IPS-11a (cell line): ENCODE measurements at regions not wholly inside any gene's neighbourhood (a gene's known extent, or its start where the extent isn't known, plus 50 kb on each side); places are given as distances from the start of the nearest gene placed in this dataset.
"Not testable (repeated sequence)": the region's sequence is repeated elsewhere in the genome, so short reads cannot be mapped to it uniquely, and the experiment has no call there.

ENCODE experiments used
- H3K4me3 ChIP-seq: one replicate; pipeline ENCODE4 v1.5.1; 2013; ENCODE audit warnings: low read depth, low read length, control low read depth

GRCh38 chr3:168977716-168978374 is 685.7 kb downstream of the MECOM start:
- H3K4me3 ChIP-seq = no peak overlapping the region

- H3K4me3 ChIP-seq = no peak overlapping the region
Observed at GRCh38 chr3:168976969-168977368, 686.5 kb downstream of the MECOM start.

- H3K4me3 ChIP-seq = no peak overlapping the region
Observed at GRCh38 chr3:168975576-168975975, 687.9 kb downstream of the MECOM start.

- H3K4me3 ChIP-seq = no peak overlapping the region
Observed at GRCh38 chr3:168974617-168975403, 688.7 kb downstream of the MECOM start.

GRCh38 chr3:168973897-168974296 is 689.6 kb downstream of the MECOM start:
- H3K4me3 ChIP-seq = no peak overlapping the region

GRCh38 chr3:168973206-168973605 is 690.3 kb downstream of the MECOM start:
- no peak overlapping the region for H3K4me3 ChIP-seq

GRCh38 chr3:168968609-168969008 is 694.9 kb downstream of the MECOM start:
- H3K4me3 ChIP-seq = no peak overlapping the region

GRCh38 chr3:168964736-168965135 is 698.8 kb downstream of the MECOM start:
- H3K4me3 ChIP-seq = no peak overlapping the region

- H3K4me3 ChIP-seq = no peak overlapping the region
Observed at GRCh38 chr3:168961271-168961670, 702.2 kb downstream of the MECOM start.

GRCh38 chr3:168959731-168960130 is 703.8 kb downstream of the MECOM start:
- no peak overlapping the region for H3K4me3 ChIP-seq

GRCh38 chr3:168958466-168958865 is 705.0 kb downstream of the MECOM start:
- H3K4me3 ChIP-seq = no peak overlapping the region

- H3K4me3 ChIP-seq = no peak overlapping the region
Observed at GRCh38 chr3:168956076-168956475, 707.4 kb downstream of the MECOM start.

GRCh38 chr3:168952551-168952950 is 711.0 kb downstream of the MECOM start:
- H3K4me3 ChIP-seq = no peak overlapping the region

GRCh38 chr3:168951884-168952283 is 711.6 kb downstream of the MECOM start:
- no peak overlapping the region for H3K4me3 ChIP-seq

- no peak overlapping the region for H3K4me3 ChIP-seq
Observed at GRCh38 chr3:168951368-168951767, 712.1 kb downstream of the MECOM start.

- H3K4me3 ChIP-seq = no peak overlapping the region
Observed at GRCh38 chr3:168950622-168951021, 712.9 kb downstream of the MECOM start.

- no peak overlapping the region for H3K4me3 ChIP-seq
Observed at GRCh38 chr3:168939651-168940238, 723.8 kb downstream of the MECOM start.

GRCh38 chr3:168933614-168934013 is 729.9 kb downstream of the MECOM start:
- H3K4me3 ChIP-seq = no peak overlapping the region

GRCh38 chr3:168929997-168930396 is 733.5 kb downstream of the MECOM start:
- H3K4me3 ChIP-seq = not testable (repeated sequence)

GRCh38 chr3:168926426-168926825 is 737.1 kb downstream of the MECOM start:
- no peak overlapping the region for H3K4me3 ChIP-seq

GRCh38 chr3:168925568-168925967 is 737.9 kb downstream of the MECOM start:
- no peak overlapping the region for H3K4me3 ChIP-seq

GRCh38 chr3:168914662-168915061 is 748.9 kb downstream of the MECOM start:
- H3K4me3 ChIP-seq = no peak overlapping the region
